IMR-90 (cell line): ENCODE measurements at regions not wholly inside any gene's neighbourhood (a gene's known extent, or its start where the extent isn't known, plus 50 kb on each side); places are given as distances from the start of the nearest gene placed in this dataset.

Experiments
- BHLHE40 ChIP-seq: fragments of 150-350 bp; IDR thresholded peaks from 2 replicates; pipeline ENCODE4 v1.6.1; 2016; ENCODE audit warnings: mild to moderate bottlenecking, low read depth, low read length
- CEBPB ChIP-seq: IDR thresholded peaks from 2 replicates; pipeline ENCODE4 v1.6.1; 2012; ENCODE audit warnings: low read depth, low read length, improper control_type of control experiment
- POLR2A ChIP-seq: IDR thresholded peaks from 2 replicates; pipeline ENCODE4 v1.6.1; 2012; ENCODE audit warnings: mild to moderate bottlenecking, low read depth, low read length
- RAD21 ChIP-seq: IDR thresholded peaks from 2 replicates; pipeline ENCODE4 v1.6.1; 2012; ENCODE audit warnings: low read length, improper control_type of control experiment
- RFX5 ChIP-seq: IDR thresholded peaks from 2 replicates; pipeline ENCODE4 v1.8.0; 2012; ENCODE audit warnings: low read depth, mild to moderate bottlenecking, low read length, moderate library complexity

- TF ChIP-seq BHLHE40 = no peak
- TF ChIP-seq RFX5 = no peak
- no peak for TF ChIP-seq RAD21
- TF ChIP-seq CEBPB = no peak
- TF ChIP-seq POLR2A = no peak
Measured at GRCh38 chr5:91670563-91670962, 287.4 kb upstream of the ARRDC3 start.
